Motor neuron (in vitro differentiated cells): ENCODE measurements at regions not wholly inside any gene's neighbourhood (a gene's known extent, or its start where the extent isn't known, plus 50 kb on each side); places are given as distances from the start of the nearest gene placed in this dataset.
"Not testable (repeated sequence)": the region's sequence is repeated elsewhere in the genome, so short reads cannot be mapped to it uniquely, and the experiment has no call there.

Source experiments
- ATAC-seq, 8 experiments: fragments of 200-7000 bp; cut with Tn5 transposase; replicated peaks in 6 of 8; 2 replicates each; pipeline ENCODE4 v1.8.0; 2021; ENCODE audit warnings: mild to moderate bottlenecking in 8 of 8, moderate library complexity in 8 of 8
- H3K27ac ChIP-seq, 2 donors: fragments of 250-450 bp; sonication (Bioruptor Pico); 2 replicates each; pipeline ENCODE4 v1.9.0; 2021; ENCODE audit warnings: antibody characterized with exemption in 2 of 2, mild to moderate bottlenecking in 2 of 2, moderate library complexity in 1 of 2
- H3K4me1 ChIP-seq, 2 donors: fragments of 250-450 bp; sonication (Bioruptor Pico); replicated peaks in 1 of 2; 2 replicates each; pipeline ENCODE4 v1.6.1; 2021; ENCODE audit warnings: antibody characterized with exemption in 2 of 2, mild to moderate bottlenecking in 2 of 2, moderate library complexity in 1 of 2
- H3K4me3 ChIP-seq, 5 donors: fragments of 250-450 bp; sonication (Bioruptor Pico); 2 replicates each; pipeline ENCODE4 v1.9.0; 2021; ENCODE audit warnings: antibody characterized with exemption in 5 of 5, mild to moderate bottlenecking in 5 of 5, moderate library complexity in 4 of 5
- WGBS, 10 experiments: fragments of 450-650 bp; shearing (Covaris generic); methylation state at CpG; one replicate each; pipeline ENCODE4 v1.0.0; 2022; 5-methylcytosine and 5-hydroxymethylcytosine counted together
- in situ Hi-C, 9 experiments: fragments of 400-800 bp; cut with MboI; loops; one replicate each; pipeline ENCODE4 v1.15.0; 2021; ENCODE audit warnings: low sequenced_read_pairs in 9 of 9, low pct_unique_long_range_greater_than_20kb in 2 of 9; ENCODE audit not compliant: unreplicated experiment in 9 of 9

GRCh38 chr18:34357944-34358580, 133.3 kb upstream of the NOL4 start:
- 0 to 100% (median 80%) methylated on average over 2 to 5 of the region's 5 CpGs; no CpG with 5 or more reads in 1 of the 10 experiments for WGBS, 10 experiments
- no peak for ATAC-seq
- H3K27ac ChIP-seq: no peak overlapping the region
- in situ Hi-C loops: loop anchor here in 3 of 9 experiments (25.0 kb wide), 2 partner anchors 279 to 429 kb away; no protein-coding TSS in a partner anchor
- no peaks in the 10 kb centered on the region for H3K4me1 ChIP-seq
- no peak overlapping the region for H3K4me3 ChIP-seq

- 14 to 86% (median 79%) methylated on average over 1 to 2 of the region's 2 CpGs; no CpG with 5 or more reads in 5 of the 10 experiments for WGBS, 10 experiments
- Histone ChIP-seq H3K4me1 (no peaks in the 10 kb centered on the region), H3K4me3 (no peak overlapping the region), H3K27ac (no peak overlapping the region)
- in situ Hi-C loops: loop anchor here in 3 of 9 experiments (25.0 kb wide), 2 partner anchors 278 to 428 kb away; no protein-coding TSS in a partner anchor
- peak in 3 of 8 experiments; percentile 47 to 57 (median 53) for ATAC-seq
These were observed 134.2 kb upstream of the NOL4 start for GRCh38 chr18:34358923-34359322.

- no peaks in the 10 kb centered on the region for H3K4me1 ChIP-seq
- H3K4me3 ChIP-seq: no peak overlapping the region
- peak in 1 of 8 experiments; percentile 62 for ATAC-seq
- H3K27ac ChIP-seq: no peak overlapping the region
- WGBS, 10 experiments: 0 to 100% (median 54%) methylated on average over 1 of the region's 1 CpG; no CpG with 5 or more reads in 2 of the 10 experiments
- in situ Hi-C loops: loop anchor here in 3 of 9 experiments (25.0 kb wide), 2 partner anchors 273 to 423 kb away; no protein-coding TSS in a partner anchor
These were observed 140.0 kb upstream of the NOL4 start for GRCh38 chr18:34364699-34365098.

- no peak for ATAC-seq
- H3K4me1 ChIP-seq: no peaks in the 10 kb centered on the region
- in situ Hi-C loops: loop anchor here in 3 of 9 experiments (25.0 kb wide), 2 partner anchors 266 to 416 kb away; no protein-coding TSS in a partner anchor
- no peak overlapping the region for H3K4me3 ChIP-seq
- no peak overlapping the region for H3K27ac ChIP-seq
- 20 to 100% (median 91%) methylated on average over 2 to 3 of the region's 3 CpGs for WGBS, 10 experiments
These were observed 146.1 kb upstream of the NOL4 start for GRCh38 chr18:34370704-34371395.

GRCh38 chr18:34380326-34380725, 155.6 kb upstream of the NOL4 start:
- ATAC-seq: no peak
- Histone ChIP-seq H3K4me3 (no peak overlapping the region), H3K27ac (no peak overlapping the region), H3K4me1 (peaks cover 0 to 3% of the 10 kb centered on the region in 2 donors)
- 71 to 100% (median 89%) methylated on average over 1 of the region's 1 CpG; no CpG with 5 or more reads in 3 of the 10 experiments for WGBS, 10 experiments
- in situ Hi-C loops: no loop called here

- ATAC-seq: peak in 1 of 8 experiments; percentile 34
- in situ Hi-C loops: no loop called here
- H3K4me1 ChIP-seq: peaks cover 0 to 3% of the 10 kb centered on the region in 2 donors
- no peak overlapping the region for H3K4me3 ChIP-seq
- H3K27ac ChIP-seq: no peak overlapping the region
These were observed 160.6 kb upstream of the NOL4 start for GRCh38 chr18:34385311-34385710.

- 48 to 100% (median 90%) methylated on average over 1 to 6 of the region's 6 CpGs; no CpG with 5 or more reads in 1 of the 10 experiments for WGBS, 10 experiments
- Histone ChIP-seq H3K27ac (no peak overlapping the region), H3K4me1 (peaks cover 0 to 3% of the 10 kb centered on the region in 2 donors), H3K4me3 (no peak overlapping the region)
- ATAC-seq: no peak
- in situ Hi-C loops: no loop called here
These were observed 162.1 kb upstream of the NOL4 start for GRCh38 chr18:34386803-34387202.

GRCh38 chr18:34397286-34397896, 172.7 kb upstream of the NOL4 start:
- Histone ChIP-seq H3K4me1 (no peaks in the 10 kb centered on the region), H3K4me3 (no peak overlapping the region), H3K27ac (no peak overlapping the region)
- ATAC-seq: no peak
- WGBS, 10 experiments: 18 to 92% (median 55%) methylated on average over 1 to 2 of the region's 2 CpGs
- in situ Hi-C loops: no loop called here

GRCh38 chr18:34399892-34400291, 175.2 kb upstream of the NOL4 start:
- no peaks in the 10 kb centered on the region for H3K4me1 ChIP-seq
- H3K4me3 ChIP-seq: no peak overlapping the region
- no peak for ATAC-seq
- 4 to 95% (median 60%) methylated on average over 1 to 3 of the region's 3 CpGs; no CpG with 5 or more reads in 1 of the 10 experiments for WGBS, 10 experiments
- in situ Hi-C loops: no loop called here
- H3K27ac ChIP-seq: no peak overlapping the region

GRCh38 chr18:34400834-34401233, 176.1 kb upstream of the NOL4 start:
- no peak overlapping the region for H3K4me3 ChIP-seq
- ATAC-seq: no peak
- WGBS, 10 experiments: 0 to 100% (median 52%) methylated on average over 1 of the region's 1 CpG
- in situ Hi-C loops: no loop called here
- no peak overlapping the region for H3K27ac ChIP-seq
- H3K4me1 ChIP-seq: no peaks in the 10 kb centered on the region

GRCh38 chr18:34401775-34402174, 177.1 kb upstream of the NOL4 start:
- H3K4me1 ChIP-seq: no peaks in the 10 kb centered on the region
- ATAC-seq: no peak
- 0 to 100% (median 57%) methylated on average over 1 to 2 of the region's 2 CpGs; no CpG with 5 or more reads in 2 of the 10 experiments for WGBS, 10 experiments
- in situ Hi-C loops: no loop called here
- no peak overlapping the region for H3K4me3 ChIP-seq
- no peak overlapping the region for H3K27ac ChIP-seq

- WGBS, 10 experiments: 44 to 100% (median 89%) methylated on average over 1 to 12 of the region's 12 CpGs; no CpG with 5 or more reads in 1 of the 10 experiments
- in situ Hi-C loops, H3K4me1 ChIP-seq, H3K4me3 ChIP-seq, H3K27ac ChIP-seq, ATAC-seq: not testable (repeated sequence)
These were observed 182.8 kb upstream of the NOL4 start for GRCh38 chr18:34407471-34407870.

GRCh38 chr18:34411952-34412351, 187.2 kb upstream of the NOL4 start:
- WGBS, 10 experiments: 0 to 100% (median 86%) methylated on average over 1 of the region's 1 CpG; no CpG with 5 or more reads in 1 of the 10 experiments
- Histone ChIP-seq H3K4me3 (no peak overlapping the region), H3K4me1 (no peaks in the 10 kb centered on the region), H3K27ac (no peak overlapping the region)
- no peak for ATAC-seq
- in situ Hi-C loops: no loop called here
